SU-DHL-6 (cell line): ENCODE measurements at regions not wholly inside any gene's neighbourhood (a gene's known extent, or its start where the extent isn't known, plus 50 kb on each side); places are given as distances from the start of the nearest gene placed in this dataset.
"Not testable (repeated sequence)": the region's sequence is repeated elsewhere in the genome, so short reads cannot be mapped to it uniquely, and the experiment has no call there.

Source experiments
- H2AFZ ChIP-seq: fragments of 200-600 bp; sonication (generic); 2 replicates; pipeline ENCODE4 v1.6.1; 2014; ENCODE audit warnings: low read depth, mild to moderate bottlenecking, moderate library complexity, mixed read lengths, antibody characterized with exemption, low read length; ENCODE audit not compliant: severe bottlenecking
- H3F3A ChIP-seq: fragments of 200-600 bp; shearing (Covaris generic); 2 replicates; pipeline ENCODE4 v1.6.0; 2016; ENCODE audit warnings: antibody characterized with exemption, mild to moderate bottlenecking; ENCODE audit not compliant: insufficient read depth
- H3K27ac ChIP-seq: fragments of 200-600 bp; sonication (generic); 2 replicates; pipeline ENCODE4 v1.5.1; 2016; ENCODE audit warnings: low read depth, mild to moderate bottlenecking, low read length, moderate library complexity, mixed read lengths
- H3K27me3 ChIP-seq: fragments of 200-600 bp; sonication (generic), shearing (Covaris generic); 2 replicates; pipeline ENCODE4 v1.6.0; 2014; ENCODE audit warnings: mild to moderate bottlenecking, low read length
- H3K36me3 ChIP-seq: fragments of 200-600 bp; sonication (generic); 2 replicates; pipeline ENCODE4 v1.6.1; 2014; ENCODE audit warnings: mild to moderate bottlenecking, low read length, mixed read lengths
- H3K4me2 ChIP-seq: fragments of 300-600, 200-600 bp; shearing (Covaris generic), sonication (generic); 2 replicates; pipeline ENCODE4 v1.6.0; 2014; ENCODE audit warnings: low read length, low read depth, mild to moderate bottlenecking; ENCODE audit not compliant: poor library complexity, severe bottlenecking
- H3K4me3 ChIP-seq: fragments of 200-600 bp; sonication (generic); 2 replicates; pipeline ENCODE4 v1.5.1; 2014; ENCODE audit warnings: antibody characterized with exemption, low read length, mild to moderate bottlenecking, mixed read lengths; ENCODE audit not compliant: insufficient read depth, poor library complexity, severe bottlenecking
- H3K79me2 ChIP-seq: fragments of 200-600 bp; sonication (generic); 2 replicates; pipeline ENCODE4 v1.6.1; 2014; ENCODE audit warnings: mild to moderate bottlenecking, low read length, moderate library complexity; ENCODE audit not compliant: insufficient read depth
- H3K9ac ChIP-seq: fragments of 200-600 bp; sonication (generic); 2 replicates; pipeline ENCODE4 v1.7.0; 2014; ENCODE audit warnings: mild to moderate bottlenecking, low read length
- H3K9me2 ChIP-seq: fragments of 200-600 bp; sonication (generic); replicated peaks from 2 replicates; pipeline ENCODE4 v1.6.1; 2014; ENCODE audit warnings: low read length; ENCODE audit not compliant: insufficient read depth
- H3K9me3 ChIP-seq: fragments of 200-600 bp; sonication (generic); 2 replicates; pipeline ENCODE4 v1.6.1; 2014; ENCODE audit warnings: low read length, mixed read lengths; ENCODE audit not compliant: insufficient read depth
- H4K20me1 ChIP-seq: fragments of 200-600 bp; sonication (generic); 2 replicates; pipeline ENCODE4 v1.6.1; 2014; ENCODE audit warnings: low read depth, mild to moderate bottlenecking, antibody characterized with exemption, low read length, moderate library complexity, mixed read lengths
- EZH2phosphoT487 ChIP-seq: fragments of 200-600 bp; sonication (generic), shearing (Covaris generic); conservative IDR thresholded peaks from 2 replicates; pipeline ENCODE4 v1.6.1; 2018; ENCODE audit warnings: mild to moderate bottlenecking, antibody characterized with exemption, low read length, moderate library complexity, mixed read lengths
- TF ChIP-seq, protein P1 (sequence below): fragments of 200-600 bp; sonication (generic); IDR thresholded peaks from one replicate; pipeline ENCODE4 v1.5.1; 2017; ENCODE audit warnings: antibody characterized with exemption, mild to moderate bottlenecking, low read length, moderate library complexity; ENCODE audit not compliant: insufficient read depth, poor library complexity, severe bottlenecking

DNA sequence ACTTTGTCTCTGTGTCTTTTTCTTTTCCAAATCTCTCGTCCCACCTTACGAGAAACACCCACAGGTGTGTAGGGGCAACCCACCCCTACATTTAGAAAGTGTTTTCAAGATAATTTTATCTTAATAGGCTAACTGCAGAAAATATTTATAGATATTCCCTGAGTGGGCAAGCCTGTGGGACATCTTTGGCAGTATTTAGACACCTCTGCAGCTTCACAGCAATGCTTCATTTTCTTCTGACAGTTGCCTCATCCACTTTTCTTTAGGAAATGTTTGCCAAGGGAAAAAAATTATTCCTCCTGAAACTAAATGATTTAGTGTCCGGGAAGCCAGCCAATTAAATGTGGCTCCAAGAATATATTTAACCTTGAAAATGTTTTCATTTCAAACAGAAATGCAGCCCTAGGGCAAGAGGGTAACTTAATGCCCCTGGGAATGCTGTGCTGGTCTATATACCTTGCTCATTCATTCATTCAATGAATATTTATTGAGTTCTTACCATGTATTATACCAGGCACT lies 290.4 kb downstream of the ABCC12 start:
- Histone ChIP-seq H3K9ac (no peak overlapping the region), H3K9me2 (no peaks in the 10 kb centered on the region), H3F3A (no peaks in the 10 kb centered on the region), H3K4me3 (no peak overlapping the region), H3K9me3 (no peaks in the 10 kb centered on the region), H3K36me3 (no peaks in the 10 kb centered on the region), H3K79me2 (no peaks in the 10 kb centered on the region), H3K27ac (no peak overlapping the region), H3K27me3 (no peaks in the 10 kb centered on the region), H2AFZ (no peak overlapping the region), H4K20me1 (no peaks in the 10 kb centered on the region), H3K4me2 (no peak overlapping the region)
- TF ChIP-seq, protein P1, sequence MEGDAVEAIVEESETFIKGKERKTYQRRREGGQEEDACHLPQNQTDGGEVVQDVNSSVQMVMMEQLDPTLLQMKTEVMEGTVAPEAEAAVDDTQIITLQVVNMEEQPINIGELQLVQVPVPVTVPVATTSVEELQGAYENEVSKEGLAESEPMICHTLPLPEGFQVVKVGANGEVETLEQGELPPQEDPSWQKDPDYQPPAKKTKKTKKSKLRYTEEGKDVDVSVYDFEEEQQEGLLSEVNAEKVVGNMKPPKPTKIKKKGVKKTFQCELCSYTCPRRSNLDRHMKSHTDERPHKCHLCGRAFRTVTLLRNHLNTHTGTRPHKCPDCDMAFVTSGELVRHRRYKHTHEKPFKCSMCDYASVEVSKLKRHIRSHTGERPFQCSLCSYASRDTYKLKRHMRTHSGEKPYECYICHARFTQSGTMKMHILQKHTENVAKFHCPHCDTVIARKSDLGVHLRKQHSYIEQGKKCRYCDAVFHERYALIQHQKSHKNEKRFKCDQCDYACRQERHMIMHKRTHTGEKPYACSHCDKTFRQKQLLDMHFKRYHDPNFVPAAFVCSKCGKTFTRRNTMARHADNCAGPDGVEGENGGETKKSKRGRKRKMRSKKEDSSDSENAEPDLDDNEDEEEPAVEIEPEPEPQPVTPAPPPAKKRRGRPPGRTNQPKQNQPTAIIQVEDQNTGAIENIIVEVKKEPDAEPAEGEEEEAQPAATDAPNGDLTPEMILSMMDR, result no peak
- no peak for TF ChIP-seq EZH2phosphoT487

DNA sequence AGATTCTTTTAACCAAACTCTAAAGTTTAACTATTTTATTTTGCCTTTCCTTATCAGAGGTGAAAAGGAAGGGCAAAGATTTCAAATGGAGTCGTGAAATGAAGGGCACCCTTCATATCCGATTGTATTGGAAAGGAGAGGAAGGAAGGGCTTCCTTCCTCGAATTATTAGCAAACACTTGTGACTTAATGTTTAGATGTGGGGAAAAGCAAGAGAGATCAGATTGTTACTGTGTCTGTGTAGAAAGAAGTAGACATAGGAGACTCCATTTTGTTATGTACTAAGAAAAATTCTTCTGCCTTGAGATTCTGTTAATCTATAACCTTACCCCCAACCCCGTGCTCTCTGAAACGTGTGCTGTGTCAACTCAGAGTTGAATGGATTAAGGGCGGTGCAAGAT lies 291.5 kb downstream of the ABCC12 start:
- H3K4me2 ChIP-seq, H3K9ac ChIP-seq, H3K9me2 ChIP-seq, H3K9me3 ChIP-seq, H3K36me3 ChIP-seq, H2AFZ ChIP-seq, H3K79me2 ChIP-seq, H3K27me3 ChIP-seq, H4K20me1 ChIP-seq, H3F3A ChIP-seq, H3K4me3 ChIP-seq, H3K27ac ChIP-seq: not testable (repeated sequence)

DNA sequence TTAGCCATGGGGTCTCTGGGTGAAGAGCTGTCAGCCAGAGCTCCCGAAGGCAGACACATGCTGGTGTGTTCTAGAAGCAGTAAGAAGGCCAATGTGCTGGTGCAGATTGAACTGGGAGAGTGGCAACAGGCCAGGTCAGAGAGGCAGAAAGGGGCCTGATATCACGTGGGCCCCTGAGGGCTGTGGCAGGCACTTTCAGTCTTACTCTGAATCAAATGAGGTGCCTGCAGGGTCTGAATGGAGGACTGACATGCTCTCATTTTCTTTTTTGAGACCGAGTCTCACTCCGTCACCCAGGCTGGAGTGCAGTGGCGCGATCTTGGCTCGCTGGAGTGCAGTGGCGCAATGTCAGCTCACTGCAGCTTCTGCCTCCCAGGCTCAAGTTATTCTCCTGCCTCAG lies 293.8 kb downstream of the ABCC12 start:
- H4K20me1 ChIP-seq, result no peaks in the 10 kb centered on the region
- H3K36me3 ChIP-seq, result no peaks in the 10 kb centered on the region
- H3K27ac ChIP-seq, result no peak overlapping the region
- no peak overlapping the region for H2AFZ ChIP-seq
- H3K9me2 ChIP-seq, result no peaks in the 10 kb centered on the region
- no peaks in the 10 kb centered on the region for H3K79me2 ChIP-seq
- H3K27me3 ChIP-seq, result no peaks in the 10 kb centered on the region
- H3K9ac ChIP-seq, result no peak overlapping the region
- no peak overlapping the region for H3K4me3 ChIP-seq
- no peak overlapping the region for H3K4me2 ChIP-seq
- TF ChIP-seq EZH2phosphoT487, result no peak
- TF ChIP-seq, protein P1, result no peak
- no peaks in the 10 kb centered on the region for H3K9me3 ChIP-seq
- no peaks in the 10 kb centered on the region for H3F3A ChIP-seq

DNA sequence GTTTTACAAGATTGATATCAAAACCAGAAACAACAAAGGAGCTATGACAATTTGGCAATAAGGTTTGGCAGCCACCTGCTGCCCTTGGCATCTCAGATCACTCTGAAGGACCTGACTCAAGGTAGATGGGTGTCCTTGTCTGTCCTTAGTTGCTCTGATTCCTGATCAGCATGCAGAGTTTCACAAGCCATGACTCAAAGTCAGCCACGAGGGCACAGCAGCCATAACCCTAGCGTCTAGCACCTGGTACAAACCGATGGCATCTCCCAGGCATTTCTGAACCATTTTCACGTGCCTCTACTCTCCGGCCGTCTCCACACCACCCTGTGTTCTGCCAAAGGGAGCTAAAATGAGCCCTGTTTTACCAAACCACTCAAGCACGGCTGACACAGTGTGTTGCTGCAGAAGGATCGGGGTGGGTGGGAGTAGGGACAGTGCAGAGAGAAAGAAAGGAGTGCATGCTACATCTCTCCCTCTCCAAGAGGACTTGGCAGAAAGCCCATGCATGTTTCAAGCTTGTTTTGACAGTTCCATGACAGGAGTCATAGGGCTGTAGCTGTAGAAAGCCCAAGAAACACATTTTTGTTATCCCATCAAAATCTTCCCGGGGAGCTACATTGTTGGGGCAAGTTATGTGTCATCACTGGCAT lies 297.3 kb downstream of the ABCC12 start:
- no peaks in the 10 kb centered on the region for H3K36me3 ChIP-seq
- H4K20me1 ChIP-seq, result no peaks in the 10 kb centered on the region
- H2AFZ ChIP-seq, result no peak overlapping the region
- TF ChIP-seq, protein P1, result no peak
- no peak for TF ChIP-seq EZH2phosphoT487
- no peaks in the 10 kb centered on the region for H3K9me2 ChIP-seq
- H3K9ac ChIP-seq, result no peak overlapping the region
- no peaks in the 10 kb centered on the region for H3F3A ChIP-seq
- no peak overlapping the region for H3K4me2 ChIP-seq
- no peaks in the 10 kb centered on the region for H3K9me3 ChIP-seq
- H3K27ac ChIP-seq, result no peak overlapping the region
- no peaks in the 10 kb centered on the region for H3K27me3 ChIP-seq
- no peak overlapping the region for H3K4me3 ChIP-seq
- H3K79me2 ChIP-seq, result no peaks in the 10 kb centered on the region
